HG03521 (cell line): ENCODE measurements at regions not wholly inside any gene's neighbourhood (a gene's known extent, or its start where the extent isn't known, plus 50 kb on each side); places are given as distances from the start of the nearest gene placed in this dataset.
"Not testable (repeated sequence)": the region's sequence is repeated elsewhere in the genome, so short reads cannot be mapped to it uniquely, and the experiment has no call there.

ENCODE experiments used
- ATAC-seq: cut with Tn5 transposase; IDR thresholded peaks from one replicate; pipeline ENCODE4 v1.9.1; 2021; ENCODE audit warnings: mild to moderate bottlenecking, moderate library complexity; ENCODE audit not compliant: unreplicated experiment

GRCh38 chr12:67716817-67717216 is 68.3 kb downstream of the DYRK2 start:
- ATAC-seq: no peak

DNA sequence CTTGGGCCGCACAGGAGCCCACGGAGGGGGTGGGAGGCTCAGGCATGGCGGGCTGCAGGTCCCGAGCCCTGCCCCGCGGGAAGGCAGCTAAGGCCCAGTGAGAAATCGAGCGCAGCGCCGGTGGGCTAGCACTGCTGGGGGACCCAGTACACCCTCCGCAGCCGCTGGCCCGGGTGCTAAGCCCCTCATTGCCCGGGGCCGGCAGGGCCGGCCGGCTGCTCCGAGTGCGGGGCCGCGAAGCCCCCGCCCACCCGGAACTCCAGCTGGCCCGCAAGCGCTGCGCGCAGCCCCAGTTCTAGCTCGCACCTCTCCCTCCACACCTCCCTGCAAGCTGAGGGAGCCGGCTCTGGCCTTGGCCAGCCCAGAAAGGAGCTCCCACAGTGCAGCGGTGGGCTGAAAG is 70.8 kb downstream of the DYRK2 start:
- ATAC-seq: not testable (repeated sequence)

DNA sequence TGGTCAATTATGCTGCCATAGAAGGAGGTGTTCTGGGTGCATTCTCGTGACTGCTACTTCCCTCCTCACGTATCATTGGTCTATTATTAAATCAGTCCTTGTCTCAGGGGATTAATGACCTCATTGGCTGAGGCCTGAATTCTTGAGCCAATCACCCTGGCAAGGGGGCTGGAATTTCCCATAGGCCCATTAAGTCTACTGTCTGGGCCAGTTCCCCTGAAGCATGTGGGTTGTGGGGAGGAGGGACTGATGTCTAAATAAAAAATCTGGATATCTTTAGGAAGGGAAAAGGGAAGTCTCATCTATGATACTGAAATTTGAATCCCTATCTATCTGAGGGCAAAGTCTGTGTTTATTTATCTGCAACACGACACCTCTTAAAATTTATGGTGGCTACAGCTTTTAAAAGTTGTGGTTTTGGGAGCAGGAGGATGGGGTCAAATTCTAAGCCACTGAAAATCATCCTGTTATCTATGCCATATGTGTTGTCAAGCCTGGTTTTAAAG is 71.9 kb downstream of the DYRK2 start:
- ATAC-seq: no peak

DNA sequence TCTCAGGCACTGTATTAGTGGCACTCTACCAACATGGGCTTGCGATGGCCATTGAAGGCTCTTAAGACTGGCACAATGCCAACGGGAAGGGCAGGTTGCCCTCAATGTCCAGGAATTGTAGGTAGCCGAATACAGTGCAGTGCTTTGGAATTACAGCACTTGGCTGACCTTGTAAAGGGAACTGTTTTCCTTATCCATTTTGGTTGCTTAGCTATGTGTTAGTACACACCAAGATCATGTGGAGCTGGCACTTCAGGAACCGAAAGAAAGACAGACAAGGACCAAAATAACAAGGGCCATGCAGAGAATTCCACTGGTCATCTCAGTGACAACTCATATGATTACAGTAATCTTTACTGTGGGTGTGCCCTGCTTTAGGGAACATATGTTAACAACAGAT is 72.7 kb downstream of the DYRK2 start:
- no peak for ATAC-seq

- ATAC-seq: no peak
Observed at GRCh38 chr12:67722296-67722695, 73.8 kb downstream of the DYRK2 start.

- ATAC-seq: no peak
Observed at GRCh38 chr12:67726868-67727267, 78.3 kb downstream of the DYRK2 start.

GRCh38 chr12:67727702-67728666 is 79.4 kb downstream of the DYRK2 start:
- no peak for ATAC-seq

DNA sequence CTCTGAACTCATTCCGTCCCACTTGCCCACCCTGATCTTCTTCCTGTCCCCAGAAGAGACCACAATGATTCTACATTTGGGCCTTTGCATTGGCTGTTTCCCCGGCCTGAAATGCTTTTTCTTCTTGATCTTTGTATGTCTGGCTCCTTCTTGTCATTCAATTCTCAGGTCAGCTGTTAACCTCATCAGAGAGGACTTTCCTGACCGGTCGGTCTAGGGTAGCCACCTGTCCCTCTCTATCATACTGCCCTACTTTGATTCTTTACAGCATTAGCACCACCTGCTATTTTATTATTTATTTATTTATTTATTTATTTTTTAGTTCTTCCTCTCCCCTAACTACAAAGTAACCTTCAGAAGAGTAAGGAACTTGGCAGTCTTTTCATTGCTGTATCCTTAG is 84.3 kb downstream of the DYRK2 start:
- ATAC-seq: no peak

GRCh38 chr12:67735868-67736267 is 87.3 kb downstream of the DYRK2 start:
- no peak for ATAC-seq

GRCh38 chr12:67740711-67741110 is 92.2 kb downstream of the DYRK2 start:
- ATAC-seq: no peak

DNA sequence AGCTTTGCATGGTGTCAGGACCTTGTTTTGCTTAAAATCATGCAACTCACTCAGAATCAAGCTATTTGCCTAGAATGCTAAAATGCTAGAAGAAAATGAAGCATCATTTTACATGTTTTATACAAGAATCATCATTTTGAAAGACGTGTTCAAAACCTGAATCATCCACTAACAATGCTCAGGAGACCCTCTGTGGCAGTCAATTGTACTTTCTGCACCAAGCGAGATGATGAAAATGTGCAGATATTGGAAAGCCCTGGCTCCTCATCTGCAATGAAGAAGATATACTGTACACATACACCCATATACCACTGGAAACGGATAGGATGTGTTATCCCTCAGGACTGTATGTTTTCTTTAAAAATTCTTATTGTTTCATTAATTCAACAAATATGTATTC is 92.7 kb downstream of the DYRK2 start:
- no peak for ATAC-seq

- no peak for ATAC-seq
Observed at GRCh38 chr12:67742461-67742860, 93.9 kb downstream of the DYRK2 start.

DNA sequence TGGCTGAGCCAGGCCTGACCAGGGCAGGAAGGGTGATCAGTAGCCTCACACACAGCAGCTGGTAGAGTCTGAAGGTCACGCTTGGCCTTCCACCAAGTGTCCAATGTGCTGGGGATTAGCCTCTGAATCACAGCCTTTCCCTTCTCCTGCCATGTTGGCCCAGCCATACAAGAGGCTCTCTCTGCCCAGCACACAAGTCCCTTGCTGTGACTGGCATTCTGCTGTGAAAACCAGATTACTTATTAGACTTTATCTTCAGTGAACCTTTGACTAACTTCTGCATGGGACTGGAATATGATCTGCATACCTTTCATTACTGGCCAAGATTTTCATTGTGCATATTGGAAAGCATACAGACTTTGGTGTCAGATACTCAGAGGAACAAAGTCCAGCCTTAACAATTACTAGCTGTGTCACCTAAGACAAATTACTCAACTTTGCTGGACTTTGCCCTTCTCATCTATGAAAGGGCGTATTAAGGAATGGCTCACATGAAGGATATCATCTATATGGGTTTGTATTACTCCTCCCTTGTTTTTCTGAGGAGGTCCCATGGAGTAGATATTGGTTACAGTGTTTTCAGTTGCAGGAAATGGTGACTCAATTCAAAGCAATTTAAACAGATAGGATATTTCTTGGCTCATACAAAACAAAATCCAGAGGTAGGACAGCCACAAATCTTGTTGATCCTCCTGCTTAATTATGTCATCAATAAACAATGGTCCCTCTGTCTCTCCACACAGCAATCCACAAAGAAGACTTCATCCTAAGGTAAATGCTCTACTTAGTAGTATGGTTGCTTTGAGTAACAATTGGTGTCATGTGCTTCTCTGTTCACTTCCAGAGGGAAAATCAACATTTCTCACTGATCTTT is 99.6 kb downstream of the DYRK2 start:
- no peak for ATAC-seq

DNA sequence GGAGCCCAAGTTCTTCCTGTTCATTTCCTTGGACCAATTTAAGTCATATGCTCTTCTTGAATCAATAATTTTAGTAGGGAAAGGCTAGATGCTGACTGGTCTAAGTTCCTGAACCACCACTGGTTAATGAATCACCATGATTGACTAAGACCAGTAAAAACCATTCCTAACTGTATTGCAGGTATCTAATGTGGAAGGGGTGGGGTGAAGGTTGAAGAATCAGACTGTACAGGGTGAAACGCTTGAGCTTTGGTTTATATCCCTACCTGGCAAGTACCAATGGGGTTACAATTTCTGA is 100.1 kb downstream of the DYRK2 start:
- ATAC-seq: no peak

DNA sequence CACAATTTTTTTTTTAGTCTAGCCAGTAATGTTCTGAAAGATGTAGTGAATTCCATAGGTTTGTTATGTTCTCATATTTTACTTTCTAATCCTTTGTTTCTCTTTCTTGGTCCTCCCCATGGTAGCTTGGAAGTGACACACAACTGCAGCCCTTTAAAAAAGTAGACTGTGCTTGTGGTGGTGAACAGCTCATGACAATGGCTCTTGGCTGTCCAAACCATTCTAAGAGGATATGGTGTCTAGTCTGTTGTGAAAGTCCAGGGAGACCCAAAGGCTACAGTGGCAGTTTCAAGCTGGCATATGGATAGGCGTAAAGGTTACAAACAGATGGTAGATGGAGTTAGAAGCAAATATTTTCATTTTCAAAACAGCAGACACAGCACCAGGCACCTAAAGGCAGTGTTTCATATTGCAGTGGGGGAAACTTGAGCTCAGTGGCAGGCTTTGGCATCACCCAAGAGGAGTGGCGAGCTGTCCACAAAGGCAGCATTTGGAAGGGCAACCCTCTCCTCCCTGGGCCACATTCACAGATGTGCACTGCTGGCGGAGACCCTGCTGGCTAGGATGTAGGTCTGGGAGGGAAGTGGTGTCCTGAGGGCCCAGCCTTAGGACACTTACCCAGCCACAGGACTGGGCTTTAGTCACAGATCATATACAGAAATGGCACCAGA is 102.1 kb downstream of the DYRK2 start:
- ATAC-seq: no peak

DNA sequence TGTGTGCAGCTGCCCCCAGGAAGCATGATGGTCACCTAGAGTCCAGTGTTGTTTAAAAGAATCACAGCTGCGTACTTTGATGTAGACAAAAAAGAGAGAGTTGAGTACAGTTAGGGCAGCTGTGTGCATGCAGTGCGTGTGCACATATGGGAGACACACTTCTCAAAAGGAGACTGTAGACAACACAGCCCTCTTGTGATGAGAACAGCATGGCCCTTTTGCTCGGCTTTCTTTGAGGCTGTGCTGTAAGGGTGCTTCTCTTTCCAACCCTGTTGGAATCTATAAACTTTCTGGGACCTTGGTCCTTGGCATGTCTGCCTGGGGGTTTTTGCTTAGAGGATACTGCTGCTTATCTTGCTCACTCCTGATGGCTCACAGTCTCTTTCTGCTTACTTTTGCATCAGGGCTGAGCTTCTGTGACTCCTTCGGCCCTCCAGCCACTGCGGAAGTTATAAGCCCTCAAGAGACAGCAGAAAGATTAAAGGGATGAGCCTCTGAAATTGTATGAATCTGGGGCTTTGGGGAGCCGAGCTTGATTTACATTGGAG is 102.9 kb downstream of the DYRK2 start:
- ATAC-seq: no peak

DNA sequence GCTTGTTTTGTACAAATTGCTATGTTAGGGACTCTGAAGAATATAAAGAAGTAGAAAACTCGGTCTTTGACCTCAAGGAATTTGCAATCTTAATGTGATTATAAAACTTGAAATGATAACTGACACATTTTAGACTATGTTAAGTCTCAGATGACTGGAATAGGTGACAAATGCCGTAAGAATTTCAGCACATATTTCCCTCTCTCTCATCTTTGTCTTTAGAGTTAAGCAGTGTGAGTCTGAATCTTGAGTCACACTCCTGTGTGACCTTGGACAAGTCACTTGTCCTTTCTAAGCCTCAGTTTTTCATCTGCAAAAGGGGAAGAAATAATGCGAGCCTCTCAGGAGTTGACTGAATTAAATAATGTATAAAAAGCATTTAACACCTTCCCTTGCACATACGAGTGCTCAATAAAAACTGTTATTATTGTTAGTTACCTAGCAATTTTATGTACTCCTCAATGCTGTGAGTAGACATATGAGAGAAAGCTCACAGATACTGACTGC is 103.7 kb downstream of the DYRK2 start:
- no peak for ATAC-seq

DNA sequence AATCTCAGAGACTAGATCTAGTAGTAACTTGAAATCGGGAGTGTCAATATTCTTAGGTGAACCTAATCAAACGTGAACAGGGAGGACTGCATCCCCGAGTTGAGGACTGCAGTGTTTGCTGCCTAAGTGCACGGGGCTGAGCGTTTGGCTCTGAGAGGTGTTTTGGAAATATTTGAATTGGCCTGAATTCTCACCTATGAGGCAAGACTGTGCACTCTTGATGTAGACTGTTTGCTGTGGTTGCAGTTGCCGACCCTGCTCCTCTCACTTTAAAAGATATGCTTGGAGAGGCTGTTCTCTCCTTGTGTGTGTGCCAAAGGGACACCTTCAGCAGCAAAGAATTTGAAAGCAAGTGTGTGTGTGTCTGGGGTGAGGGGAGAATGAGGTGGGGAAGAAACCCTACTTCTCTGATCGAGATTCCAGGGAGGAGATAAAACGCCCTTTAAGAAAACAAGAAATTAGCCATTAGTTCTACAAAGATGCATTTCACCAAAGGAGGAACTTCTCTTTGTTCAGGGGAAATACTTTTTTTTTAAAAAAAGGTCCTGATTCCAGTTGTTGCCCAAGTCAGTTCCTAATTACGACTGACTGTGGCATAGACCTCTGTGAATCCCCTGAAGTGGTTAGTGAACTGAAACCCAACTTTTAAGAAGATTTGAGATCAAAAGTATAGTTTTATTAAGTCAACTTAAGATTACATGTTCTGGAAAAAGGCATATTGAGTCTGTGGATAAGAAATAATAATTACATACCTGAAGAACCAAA is 106.6 kb downstream of the DYRK2 start:
- no peak for ATAC-seq

GRCh38 chr12:67757651-67758050 is 109.1 kb downstream of the DYRK2 start:
- ATAC-seq: peak; percentile 8

DNA sequence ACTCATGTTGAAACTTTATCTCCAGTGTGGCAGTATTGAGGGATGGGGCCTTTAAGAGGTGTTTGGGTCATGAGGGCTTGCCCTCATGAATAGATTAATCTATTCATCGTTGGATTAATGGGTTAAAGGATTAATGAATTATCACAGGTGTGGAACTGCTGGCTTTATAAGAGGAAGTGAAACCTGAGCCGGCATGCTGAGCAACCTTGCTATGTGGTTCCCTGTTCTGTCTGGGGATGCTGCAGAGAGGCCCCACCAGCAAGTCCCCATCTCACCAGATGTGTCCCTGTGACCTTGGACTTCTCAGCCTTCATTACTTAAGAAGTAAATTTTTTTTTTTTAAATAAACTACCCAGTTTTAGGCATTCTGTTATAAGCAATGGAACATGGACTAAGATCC is 109.6 kb downstream of the DYRK2 start:
- ATAC-seq: peak; percentile 99
